MCF 10A (cell line): ENCODE measurements at regions not wholly inside any gene's neighbourhood (a gene's known extent, or its start where the extent isn't known, plus 50 kb on each side); places are given as distances from the start of the nearest gene placed in this dataset.

Experiments
- BruUV-seq: library from RNA; stranded (reverse); fragments of 400-500 nt; replicated peaks from 2 replicates; lab custom pipeline; 2021; lab: Mats Ljungman, UMichigan
- CTCF ChIA-PET: fragments of 300-600 bp; sonication (Branson Sonifier 250); formaldehyde crosslinking; extraction: SDS; loops from one replicate; lab custom pipeline; 2021; ENCODE audit warnings: antibody characterized with exemption, inconsistent platforms; lab: Yijun Ruan, JAX
- POLR2A ChIA-PET: fragments of 300-600, 350-650 bp; sonication (Branson Sonifier 250); formaldehyde crosslinking; extraction: SDS; loops from one replicate; lab custom pipeline; 2020; ENCODE audit warnings: antibody characterized with exemption, inconsistent platforms; lab: Yijun Ruan, JAX
- DNase-seq: peaks from one replicate; pipeline ENCODE4 v3.0.0-alpha.2; 2018; ENCODE audit not compliant: unreplicated experiment
- H3K27ac Mint-ChIP-seq: one replicate; pipeline ENCODE4 v1.8.0; 2022; ENCODE audit warnings: mild to moderate bottlenecking, low read depth, mixed read lengths; ENCODE audit not compliant: unreplicated experiment
- H3K27me3 Mint-ChIP-seq: one replicate; pipeline ENCODE4 v1.8.0; 2022; ENCODE audit warnings: mixed read lengths; ENCODE audit not compliant: insufficient read depth, unreplicated experiment
- H3K36me3 Mint-ChIP-seq: one replicate; pipeline ENCODE4 v1.8.0; 2022; ENCODE audit warnings: mild to moderate bottlenecking, moderate library complexity, mixed read lengths; ENCODE audit not compliant: insufficient read depth, unreplicated experiment
- H3K4me1 Mint-ChIP-seq: one replicate; pipeline ENCODE4 v1.8.0; 2022; ENCODE audit warnings: mixed read lengths; ENCODE audit not compliant: insufficient read depth, unreplicated experiment
- H3K4me3 Mint-ChIP-seq: one replicate; pipeline ENCODE4 v1.8.0; 2022; ENCODE audit warnings: mild to moderate bottlenecking, moderate library complexity, mixed read lengths; ENCODE audit not compliant: unreplicated experiment
- H3K9me3 Mint-ChIP-seq: one replicate; pipeline ENCODE4 v1.8.0; 2022; ENCODE audit warnings: mixed read lengths; ENCODE audit not compliant: unreplicated experiment
- intact Hi-C: fragments of 100-400 bp; cut with micrococcal nuclease; formaldehyde crosslinking; loops from 2 replicates; pipeline ENCODE4 v1.14.1; 2022
- TF ChIP-seq, protein P1 (sequence below): fragments of 200-600 bp; IDR thresholded peaks from one replicate; pipeline ENCODE4 v1.8.0; 2022; ENCODE audit warnings: antibody characterized with exemption, mild to moderate bottlenecking; ENCODE audit not compliant: unreplicated experiment

DNA sequence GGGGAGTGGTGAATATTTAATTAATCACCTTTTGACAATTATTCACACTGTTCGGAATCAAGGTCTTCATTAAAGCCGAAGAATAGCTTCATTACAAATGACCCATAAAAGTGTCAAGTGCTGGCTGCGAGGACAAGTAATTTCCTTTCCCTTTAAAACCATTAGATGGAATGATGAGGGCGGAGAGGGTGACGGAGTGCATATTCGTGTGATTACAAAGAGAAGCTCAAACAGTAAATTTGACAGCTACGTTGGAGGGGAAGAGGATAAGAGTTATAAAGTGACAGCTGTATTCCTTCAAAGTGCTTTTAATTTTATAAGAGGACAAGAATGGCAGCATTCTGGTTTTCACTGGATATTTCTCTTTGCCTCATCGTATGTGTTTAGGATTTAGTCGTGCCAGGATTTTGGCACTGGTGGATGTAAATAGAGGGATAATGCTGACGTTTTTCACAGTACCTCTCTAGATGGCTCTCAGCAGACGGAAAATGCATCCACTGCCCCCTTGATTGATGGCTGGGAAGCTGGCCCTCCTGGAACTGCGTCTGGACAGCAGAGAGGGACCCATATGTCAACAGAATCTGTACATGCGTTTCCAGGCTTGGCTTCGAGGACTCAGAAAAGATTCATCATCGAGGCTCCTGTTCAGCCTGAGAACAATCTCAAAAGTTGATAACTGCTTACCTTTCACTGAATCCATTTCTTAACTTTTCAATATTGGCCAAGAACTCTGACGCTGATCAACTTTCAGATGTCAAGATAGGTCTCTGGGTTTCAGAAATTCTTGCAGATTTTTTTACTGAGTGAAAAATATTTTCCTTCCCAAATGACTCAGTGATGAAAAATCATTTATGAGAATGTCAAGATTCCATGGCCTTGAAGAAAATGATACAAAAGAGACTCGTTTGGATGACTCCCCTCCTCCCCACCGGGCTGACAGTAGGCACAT, 50.4 kb upstream of the IRX2 start:
- CTCF ChIA-PET = interaction anchor here (0.5 to 0.6 kb wide), 2 partner anchors 40 to 1902 kb away, joined by 3 to 4 read pairs; no protein-coding TSS in a partner anchor
- Mint-ChIP-seq H3K4me3 (no peak overlapping the region), H3K36me3 (no peaks in the 10 kb centered on the region), H3K27ac (no peak overlapping the region), H3K27me3 (no peaks in the 10 kb centered on the region), H3K4me1 (peaks cover 6% of the 10 kb centered on the region), H3K9me3 (no peaks in the 10 kb centered on the region)
- DNase-seq = no peak
- POLR2A ChIA-PET = interaction anchor here (0.6 to 0.7 kb wide), 2 partner anchors 44 to 1562 kb away, joined by 3 read pairs; no protein-coding TSS in a partner anchor
- intact Hi-C loops = no loop called here
- TF ChIP-seq, protein P1, sequence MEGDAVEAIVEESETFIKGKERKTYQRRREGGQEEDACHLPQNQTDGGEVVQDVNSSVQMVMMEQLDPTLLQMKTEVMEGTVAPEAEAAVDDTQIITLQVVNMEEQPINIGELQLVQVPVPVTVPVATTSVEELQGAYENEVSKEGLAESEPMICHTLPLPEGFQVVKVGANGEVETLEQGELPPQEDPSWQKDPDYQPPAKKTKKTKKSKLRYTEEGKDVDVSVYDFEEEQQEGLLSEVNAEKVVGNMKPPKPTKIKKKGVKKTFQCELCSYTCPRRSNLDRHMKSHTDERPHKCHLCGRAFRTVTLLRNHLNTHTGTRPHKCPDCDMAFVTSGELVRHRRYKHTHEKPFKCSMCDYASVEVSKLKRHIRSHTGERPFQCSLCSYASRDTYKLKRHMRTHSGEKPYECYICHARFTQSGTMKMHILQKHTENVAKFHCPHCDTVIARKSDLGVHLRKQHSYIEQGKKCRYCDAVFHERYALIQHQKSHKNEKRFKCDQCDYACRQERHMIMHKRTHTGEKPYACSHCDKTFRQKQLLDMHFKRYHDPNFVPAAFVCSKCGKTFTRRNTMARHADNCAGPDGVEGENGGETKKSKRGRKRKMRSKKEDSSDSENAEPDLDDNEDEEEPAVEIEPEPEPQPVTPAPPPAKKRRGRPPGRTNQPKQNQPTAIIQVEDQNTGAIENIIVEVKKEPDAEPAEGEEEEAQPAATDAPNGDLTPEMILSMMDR = no peak
- no TSS peak for BruUV-seq
